Right renal pelvis (tissue), 4 donors: ENCODE measurements at regions not wholly inside any gene's neighbourhood (a gene's known extent, or its start where the extent isn't known, plus 50 kb on each side); places are given as distances from the start of the nearest gene placed in this dataset.

Source experiments
- DNase-seq, 4 donors: peaks; one replicate each; pipeline ENCODE4 v3.0.0-alpha.2; 2013; ENCODE audit warnings: low read depth in 4 of 4, low spot score in 3 of 4, missing footprints in 1 of 4

DNA sequence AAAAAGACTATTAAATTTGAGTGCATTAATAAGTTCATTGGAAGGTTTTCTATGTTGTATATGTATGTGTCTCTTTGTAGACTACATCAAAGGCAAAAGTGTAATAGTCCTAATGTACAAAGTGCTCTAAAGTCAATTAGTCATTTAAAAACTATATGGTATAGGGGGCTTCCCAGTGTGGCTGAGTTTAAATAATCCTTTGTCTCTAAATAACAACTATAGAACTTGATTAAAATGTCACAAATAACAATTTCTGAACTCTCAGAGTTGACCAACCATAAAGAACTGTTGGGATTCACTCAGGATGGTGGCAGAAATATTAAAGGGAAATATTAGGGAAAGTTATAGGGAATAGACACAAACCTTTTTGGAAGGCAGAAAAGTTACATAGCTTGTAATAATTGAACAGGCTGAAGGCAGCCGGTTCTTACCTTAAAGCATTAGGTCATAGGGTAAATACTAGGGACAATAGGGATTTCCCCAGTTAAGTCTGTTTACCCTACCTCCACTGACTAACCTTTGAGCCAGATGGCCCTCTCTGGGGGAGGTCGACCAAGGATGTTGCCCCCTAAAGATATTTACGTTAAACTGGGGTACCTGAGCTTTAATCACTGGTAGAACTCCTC is 1054.2 kb downstream of the ARAP2 start:
- no peak for DNase-seq

DNA sequence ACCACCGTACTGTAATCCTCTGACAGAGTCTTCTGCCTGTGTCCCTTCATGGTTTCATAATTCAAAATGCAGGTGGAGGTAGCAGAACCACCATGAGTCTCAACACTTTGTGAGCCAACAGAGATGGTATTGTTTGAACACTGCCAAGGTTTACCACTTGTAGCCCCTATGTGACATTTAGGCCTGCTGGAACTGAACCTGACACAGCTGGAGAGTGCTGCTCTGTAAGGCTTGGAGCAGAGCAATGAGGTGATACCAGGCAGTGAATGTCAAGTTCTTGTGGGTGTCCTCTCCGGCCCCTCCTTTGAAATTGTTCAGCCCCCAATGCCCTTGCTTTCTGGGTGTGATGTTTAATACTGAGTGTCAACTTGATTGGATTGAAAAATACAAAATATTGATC is 1042.9 kb downstream of the ARAP2 start:
- DNase-seq: no peak

DNA sequence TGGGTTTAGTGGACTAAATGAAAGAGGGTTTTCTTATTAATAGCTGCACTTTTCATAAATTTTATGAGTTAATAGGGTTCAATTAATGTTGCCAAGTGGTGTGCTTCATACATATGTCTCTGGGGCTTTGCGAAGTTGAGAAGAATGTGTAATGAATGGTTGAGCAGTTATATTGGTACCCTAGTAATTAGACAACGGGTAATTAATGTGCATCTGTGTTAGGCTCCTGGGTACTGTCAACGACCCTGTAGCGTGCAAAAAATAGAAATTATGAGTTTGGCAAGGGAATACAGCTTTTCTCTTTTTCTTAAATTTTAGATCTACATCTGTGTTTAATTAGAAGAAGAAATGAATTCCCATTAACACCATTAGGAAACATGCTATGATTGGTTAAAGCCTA is 1027.7 kb downstream of the ARAP2 start:
- no peak for DNase-seq

DNA sequence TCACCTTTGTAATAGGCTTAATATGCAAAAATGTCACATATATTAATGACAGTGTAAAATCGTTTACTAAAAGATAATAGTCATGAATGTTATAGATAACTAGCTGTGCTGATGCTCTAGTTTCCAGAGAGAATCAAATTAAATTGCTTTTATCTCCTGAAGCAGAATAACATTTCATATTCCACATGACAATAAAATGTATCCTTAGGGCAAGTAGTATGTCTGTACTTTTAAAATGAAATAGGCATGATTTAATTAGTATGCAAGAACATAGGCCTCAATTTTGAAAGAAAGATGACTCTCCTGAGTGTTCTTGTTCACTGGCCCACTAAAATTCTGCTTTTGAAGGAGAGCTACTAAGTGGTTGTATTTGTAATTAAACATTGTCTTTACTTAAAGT is 1027.0 kb downstream of the ARAP2 start:
- no peak for DNase-seq

DNA sequence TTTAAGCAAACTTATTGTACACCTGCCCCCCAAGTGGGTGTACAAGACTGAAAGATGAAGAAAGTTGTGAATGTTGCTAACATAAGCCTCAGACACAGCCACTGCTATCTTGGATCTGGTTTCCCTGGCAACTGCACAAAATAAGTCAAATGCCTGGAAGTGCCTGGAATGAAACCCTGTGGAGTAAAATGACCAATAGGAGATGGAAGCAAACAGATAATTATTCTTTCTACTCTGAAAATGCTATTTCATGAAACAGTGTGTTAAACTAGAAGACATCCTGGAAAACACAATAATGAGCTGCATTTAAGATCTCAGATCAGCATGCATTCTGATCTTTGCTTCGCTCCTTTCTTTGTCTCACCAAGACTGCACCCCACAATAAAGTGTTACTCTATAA is 1016.0 kb downstream of the ARAP2 start:
- DNase-seq: peak in 1 of 4 donors; percentile 20

DNA sequence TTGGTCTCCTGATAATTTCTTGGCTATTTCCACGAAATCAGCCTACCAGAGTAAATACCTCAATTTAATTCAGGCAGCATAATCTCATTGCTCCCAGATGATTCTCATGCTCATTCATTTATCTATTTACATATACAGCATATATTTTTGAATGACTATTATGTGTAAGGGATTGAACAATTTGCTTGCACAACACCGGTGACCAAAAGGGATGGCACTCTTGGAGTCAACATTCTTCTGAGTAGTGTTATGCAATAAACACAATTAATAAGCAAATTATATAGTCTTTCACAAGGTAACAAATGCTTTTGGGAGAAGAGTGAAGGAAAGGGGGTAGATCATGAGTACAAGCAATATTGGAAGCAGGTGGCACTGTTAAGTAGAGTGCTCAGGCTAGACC is 1015.3 kb downstream of the ARAP2 start:
- DNase-seq: no peak

DNA sequence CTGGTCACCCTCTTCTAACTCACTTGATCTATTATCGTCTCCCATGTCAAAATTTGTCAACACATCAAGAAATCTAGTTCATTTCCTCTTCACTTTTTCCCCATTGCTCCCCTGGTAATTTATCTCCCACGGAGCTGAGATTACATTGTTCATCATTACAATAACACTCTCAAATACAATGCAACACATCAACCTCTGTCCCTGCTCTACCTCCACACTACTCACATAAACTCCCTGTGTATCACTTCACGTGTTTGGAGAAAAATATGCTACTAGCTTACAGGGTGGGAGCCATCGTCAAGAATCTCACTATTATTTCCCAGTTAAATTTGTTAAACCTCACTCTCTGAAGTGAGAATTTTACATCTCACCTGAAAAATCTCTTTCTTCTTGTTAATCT is 1006.4 kb downstream of the ARAP2 start:
- no peak for DNase-seq

DNA sequence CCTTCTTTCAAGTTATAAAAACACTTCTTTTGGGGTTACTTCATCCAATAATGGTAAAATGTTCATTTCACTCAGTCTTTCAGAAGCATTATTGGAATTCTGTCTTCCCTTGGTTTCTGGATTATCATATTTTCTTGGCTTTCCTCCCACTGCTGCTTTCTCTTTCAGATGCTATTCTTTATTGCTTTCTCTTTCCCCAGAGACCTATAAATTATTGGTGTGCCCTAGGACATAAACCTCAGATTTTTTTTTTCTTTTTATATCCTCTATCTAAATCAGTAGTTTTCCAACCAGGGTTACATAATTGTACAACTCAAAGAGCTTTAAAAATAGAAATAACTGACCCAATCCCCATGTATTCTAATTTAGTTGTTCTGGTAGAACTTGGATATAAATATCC is 1005.5 kb downstream of the ARAP2 start:
- DNase-seq: no peak

DNA sequence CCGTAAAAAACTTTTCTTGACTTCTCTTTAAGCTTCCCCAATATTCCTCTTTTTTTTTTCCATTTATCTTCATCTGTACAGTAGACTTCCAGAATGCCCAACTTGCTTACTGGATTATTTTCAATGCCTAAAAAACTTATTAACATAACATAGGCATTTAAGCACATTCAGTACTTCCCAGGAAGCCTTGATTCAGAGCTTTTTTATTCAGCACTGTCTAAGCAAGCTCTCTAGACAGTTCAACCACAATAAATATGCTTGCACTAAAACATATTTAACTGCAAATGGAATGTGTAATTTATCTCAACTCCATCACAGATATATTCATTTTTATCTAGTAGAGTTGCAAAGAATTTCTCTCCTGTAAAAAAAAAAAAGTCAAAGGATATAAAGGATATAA is 997.8 kb downstream of the ARAP2 start:
- DNase-seq: no peak

DNA sequence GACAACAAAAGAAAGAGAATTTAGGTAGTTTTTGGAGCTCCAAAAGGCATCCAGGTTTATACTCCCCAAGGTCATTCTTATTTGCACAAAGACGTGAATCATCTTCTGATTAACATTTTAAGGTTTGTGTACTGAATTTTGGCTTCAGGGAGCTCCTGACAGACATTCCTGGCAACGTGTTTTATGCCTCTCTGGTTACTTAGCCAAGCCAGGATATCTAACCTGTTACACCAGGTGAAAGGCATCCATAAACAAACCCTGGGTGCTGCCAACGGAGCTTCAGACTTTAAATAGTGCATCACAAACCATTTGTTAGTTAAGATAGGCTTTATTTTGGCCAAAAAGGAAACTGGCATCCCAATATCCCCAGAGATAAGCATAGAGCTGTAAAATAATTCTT is 997.3 kb downstream of the ARAP2 start:
- no peak for DNase-seq

DNA sequence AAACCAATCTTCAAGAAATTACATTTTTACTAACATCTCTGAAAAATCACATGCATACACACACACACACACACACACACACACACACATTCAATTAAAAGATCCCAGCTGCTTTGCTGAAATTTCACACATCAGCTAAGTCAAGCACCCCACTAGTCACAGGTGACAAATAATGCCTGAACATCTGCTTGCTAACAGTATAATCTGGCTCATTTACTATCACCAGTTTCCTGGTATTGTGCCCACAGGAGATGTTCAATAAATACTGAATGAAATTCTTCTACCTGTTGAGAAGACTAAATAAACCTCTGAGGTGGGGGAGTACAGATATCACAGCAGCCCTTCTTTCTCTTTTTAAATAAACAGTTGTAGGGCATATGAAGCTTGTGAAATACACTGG is 994.0 kb downstream of the ARAP2 start:
- DNase-seq: no peak

DNA sequence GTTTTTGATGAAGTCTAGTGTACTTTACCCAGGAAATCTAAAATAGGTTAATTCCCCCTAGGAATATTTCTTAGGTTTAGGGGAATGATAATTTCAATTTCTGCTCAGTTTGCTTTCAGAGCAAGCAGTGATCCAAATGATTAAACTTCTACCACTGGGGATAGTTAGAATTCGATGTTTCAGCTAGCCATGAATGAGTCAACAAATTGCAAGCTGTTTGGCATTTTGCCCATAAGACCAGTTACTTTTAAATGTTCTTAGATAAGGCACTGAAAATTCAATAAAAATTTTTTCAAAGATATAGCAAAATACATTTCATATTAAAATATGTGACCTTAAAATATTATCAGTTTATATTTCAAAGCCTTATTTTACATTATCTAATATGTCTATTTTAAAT is 993.6 kb downstream of the ARAP2 start:
- no peak for DNase-seq

DNA sequence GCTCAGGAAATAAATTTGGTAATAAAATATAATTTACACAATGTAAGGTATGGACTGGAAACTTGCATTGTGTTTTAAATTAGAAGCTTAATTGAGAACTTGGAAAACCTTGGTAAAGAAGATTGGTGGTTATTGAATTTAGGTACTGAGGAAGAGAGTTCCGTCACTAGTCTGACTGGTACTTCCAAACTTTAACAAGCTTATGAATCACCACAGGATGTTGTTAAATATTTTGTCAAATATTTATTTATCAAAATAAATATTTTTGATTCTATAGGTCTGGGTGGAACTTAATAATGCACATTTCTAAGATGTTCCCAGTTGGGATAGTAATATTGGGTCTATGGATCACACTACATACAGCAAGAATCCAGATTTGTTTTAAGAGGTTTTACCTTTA is 992.2 kb downstream of the ARAP2 start:
- DNase-seq: no peak

DNA sequence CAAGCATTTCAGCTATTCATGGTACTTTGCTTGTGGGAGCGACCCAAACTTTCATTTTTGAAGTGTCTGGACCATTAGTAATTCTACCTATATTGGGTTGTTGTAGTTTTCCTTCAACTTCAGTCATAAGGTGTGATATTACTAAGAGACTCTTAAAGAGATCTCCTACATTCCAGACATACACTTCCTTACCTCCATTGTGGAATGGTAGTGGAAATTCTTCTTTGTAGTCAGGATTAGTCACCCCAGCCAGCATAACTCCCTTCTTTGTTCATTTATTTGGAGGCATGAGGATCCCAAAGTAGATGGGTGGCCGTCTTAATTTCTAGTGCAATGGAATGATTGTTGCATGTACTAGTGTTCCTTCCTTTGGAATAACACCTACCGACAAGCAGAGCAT is 991.4 kb downstream of the ARAP2 start:
- DNase-seq: no peak

DNA sequence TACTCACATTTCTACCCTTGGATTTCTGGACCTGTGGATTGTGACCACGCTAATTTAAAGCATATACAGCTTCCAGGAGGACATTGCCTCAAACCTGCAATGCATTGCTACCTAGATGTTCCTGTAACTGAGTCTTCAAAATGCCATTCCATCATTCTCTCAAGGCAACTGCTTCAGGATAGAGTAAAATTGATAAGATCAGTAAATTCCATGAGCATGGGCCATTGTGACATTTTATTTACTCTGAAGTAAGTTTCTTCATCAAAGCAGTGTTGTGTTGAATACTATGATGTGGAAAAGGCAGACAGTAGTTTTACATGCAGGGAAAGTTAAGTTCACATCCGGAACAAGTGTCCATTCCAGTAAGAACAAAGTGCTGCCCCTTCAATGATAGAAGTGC is 991.0 kb downstream of the ARAP2 start:
- DNase-seq: no peak

DNA sequence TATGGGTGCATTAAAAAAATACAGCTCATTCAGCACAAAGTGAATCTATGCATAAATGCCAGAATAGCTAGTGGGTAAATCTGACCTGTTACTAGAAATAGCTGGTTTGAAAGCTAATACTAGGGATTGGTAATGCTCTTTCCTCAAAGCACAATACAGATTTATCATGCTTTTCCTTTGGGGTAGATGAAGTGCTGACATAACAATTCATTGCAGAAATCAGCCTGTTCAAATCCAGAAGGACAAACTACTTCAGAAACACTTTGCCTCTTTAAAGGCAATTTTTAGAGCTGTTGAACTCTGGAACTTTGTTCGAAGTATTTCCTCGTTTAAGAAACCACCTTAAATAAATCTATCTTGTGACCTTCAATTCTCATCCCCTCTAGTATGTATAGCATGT is 957.9 kb downstream of the ARAP2 start:
- no peak for DNase-seq

DNA sequence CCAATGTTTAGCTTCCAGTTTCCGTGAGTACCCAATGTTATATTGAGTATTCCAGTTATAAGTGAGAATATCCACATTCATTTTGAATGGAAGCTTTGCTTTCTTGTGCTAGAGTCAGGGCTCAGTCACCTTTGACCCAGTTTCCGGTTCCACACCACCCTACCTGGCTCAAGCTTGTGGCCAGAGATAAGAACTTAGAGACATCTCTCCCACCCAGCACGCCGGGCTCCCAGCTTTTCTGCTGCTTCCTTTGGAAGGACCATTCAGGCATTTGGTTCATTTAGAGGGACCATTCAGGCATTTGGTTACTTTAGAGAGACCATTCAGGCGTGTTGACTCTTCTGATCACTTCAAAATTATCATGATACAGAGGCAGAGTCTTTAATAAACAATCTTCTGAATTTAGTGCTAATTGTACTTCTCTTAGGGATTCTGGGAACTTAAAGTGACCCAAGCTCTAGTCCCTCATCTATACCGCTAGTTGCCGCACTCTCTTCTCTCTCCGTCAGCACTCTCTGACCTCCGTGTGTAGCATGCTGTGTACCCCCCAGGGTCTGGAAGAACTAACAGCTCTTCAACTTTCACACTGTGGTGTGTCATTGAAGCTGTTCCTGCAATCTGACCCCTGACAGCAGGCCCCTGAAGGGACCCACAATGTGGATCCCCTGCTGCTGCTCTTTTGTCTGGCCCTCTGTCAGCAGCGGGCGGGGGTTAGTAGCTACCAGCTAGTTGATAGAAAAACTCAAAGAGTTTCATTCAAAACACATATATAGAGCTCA is 943.1 kb downstream of the ARAP2 start:
- DNase-seq: no peak

DNA sequence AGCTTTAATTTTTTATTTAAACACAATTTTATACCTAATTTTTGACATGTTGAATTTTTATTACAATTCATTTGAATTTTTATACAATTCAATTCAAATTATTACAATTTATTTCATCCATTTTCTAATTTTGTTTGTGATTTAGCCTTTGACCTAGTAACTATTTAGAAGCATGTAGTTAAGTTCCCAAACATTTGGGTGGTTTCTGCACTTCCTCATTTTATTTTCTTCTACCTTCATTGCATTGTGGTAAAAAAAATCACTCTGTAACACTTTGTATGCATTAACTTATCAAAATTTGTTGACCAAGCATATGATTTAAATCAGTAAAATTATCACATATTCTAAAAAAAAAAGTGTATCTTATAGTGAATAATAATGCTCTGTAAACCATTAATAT is 928.9 kb downstream of the ARAP2 start:
- no peak for DNase-seq

DNA sequence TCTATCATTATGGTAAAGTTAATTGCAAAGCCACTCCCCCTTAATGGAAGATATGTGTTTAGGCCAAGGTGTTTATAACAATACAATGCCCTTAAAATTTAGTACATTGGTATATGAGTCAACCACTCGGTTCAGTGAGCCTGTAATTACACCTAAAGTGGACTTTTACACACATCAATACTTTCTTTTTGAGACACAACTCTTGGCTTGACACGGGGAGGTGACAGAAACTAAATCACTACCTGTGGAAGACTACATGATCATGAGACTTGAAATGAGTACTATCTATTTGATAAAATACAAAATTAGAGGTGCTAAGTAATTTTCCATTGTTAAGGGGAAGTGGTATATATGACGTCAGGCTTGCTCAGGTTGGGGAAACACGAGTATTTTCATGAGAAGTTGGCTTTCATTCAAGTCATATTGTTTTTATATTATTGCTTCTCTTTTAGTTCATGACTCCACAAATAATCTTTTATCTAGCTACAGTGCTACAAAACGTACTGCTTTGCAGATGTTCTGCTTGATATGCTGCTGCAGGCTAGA is 918.3 kb downstream of the ARAP2 start:
- DNase-seq: no peak

DNA sequence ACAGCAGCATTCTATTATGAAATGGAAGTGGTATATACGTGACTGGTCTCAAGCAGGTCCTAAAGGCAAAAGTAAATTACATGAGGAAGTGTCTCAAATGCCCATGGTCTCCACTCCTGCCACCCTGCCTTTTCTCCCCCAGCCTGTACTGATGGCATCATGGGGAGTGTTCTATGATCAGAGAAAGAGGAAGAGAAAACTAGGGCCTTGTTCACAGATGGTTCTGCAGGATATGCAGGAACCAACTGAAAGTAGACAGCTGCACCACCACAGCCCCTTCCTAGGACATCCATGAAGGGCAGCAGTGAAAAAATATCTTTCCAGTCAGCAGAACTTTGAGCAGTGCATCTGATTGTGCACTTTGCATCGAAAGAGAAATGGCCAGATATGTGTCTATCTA is 901.5 kb downstream of the ARAP2 start:
- no peak for DNase-seq

DNA sequence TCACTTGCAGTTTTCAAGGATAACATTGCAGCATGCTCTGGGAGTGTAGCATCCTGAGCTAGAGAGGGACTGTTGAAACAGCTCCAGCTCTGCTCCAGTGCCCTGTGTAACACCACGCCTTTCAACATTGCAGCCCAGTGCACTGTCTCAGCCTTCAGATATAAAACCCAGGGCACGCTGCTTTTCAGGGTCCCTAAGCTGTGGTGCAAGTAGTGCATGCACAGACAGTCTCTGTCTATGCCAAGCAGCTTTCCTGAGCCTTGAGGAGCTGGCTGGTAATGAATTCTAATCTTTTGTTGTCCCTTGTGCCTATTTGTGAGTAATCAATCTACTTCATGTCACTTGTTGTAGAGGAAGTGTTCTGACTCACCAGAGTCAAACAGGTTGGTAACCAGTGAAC is 897.0 kb downstream of the ARAP2 start:
- DNase-seq: no peak

DNA sequence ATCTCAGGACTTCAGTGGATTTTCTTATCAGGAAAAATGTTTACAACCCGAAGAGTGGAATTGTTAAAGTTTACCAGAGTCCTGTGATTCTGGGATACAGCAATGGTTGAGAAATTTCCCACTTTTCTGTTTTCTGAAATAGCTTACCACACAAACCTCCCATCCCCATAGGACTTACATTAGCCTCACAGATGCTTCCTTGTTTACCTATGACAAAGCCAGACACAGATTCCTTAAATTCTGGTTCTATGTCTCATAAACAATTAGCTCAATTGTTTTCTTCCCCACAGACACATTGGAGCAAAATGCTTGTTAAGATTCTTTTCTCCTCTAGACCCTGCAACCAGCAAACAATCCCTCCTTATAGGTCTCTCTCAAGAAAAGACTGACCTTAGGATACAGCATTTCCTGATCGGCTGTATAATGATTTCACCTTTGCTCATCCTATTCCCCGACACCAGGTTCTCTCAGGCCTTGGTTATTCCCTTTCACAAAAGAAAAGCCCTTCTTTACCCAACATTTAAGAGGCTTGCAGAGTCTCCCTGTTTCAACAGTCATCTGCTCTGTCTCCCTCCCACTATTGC is 886.2 kb downstream of the ARAP2 start:
- no peak for DNase-seq
